HG02973 (cell line): ENCODE measurements at regions not wholly inside any gene's neighbourhood (a gene's known extent, or its start where the extent isn't known, plus 50 kb on each side); places are given as distances from the start of the nearest gene placed in this dataset.
"Not testable (repeated sequence)": the region's sequence is repeated elsewhere in the genome, so short reads cannot be mapped to it uniquely, and the experiment has no call there.

ENCODE experiments used
- ATAC-seq: cut with Tn5 transposase; IDR thresholded peaks from one replicate; pipeline ENCODE4 v1.9.1; 2021; ENCODE audit warnings: moderate library complexity; ENCODE audit not compliant: unreplicated experiment

DNA sequence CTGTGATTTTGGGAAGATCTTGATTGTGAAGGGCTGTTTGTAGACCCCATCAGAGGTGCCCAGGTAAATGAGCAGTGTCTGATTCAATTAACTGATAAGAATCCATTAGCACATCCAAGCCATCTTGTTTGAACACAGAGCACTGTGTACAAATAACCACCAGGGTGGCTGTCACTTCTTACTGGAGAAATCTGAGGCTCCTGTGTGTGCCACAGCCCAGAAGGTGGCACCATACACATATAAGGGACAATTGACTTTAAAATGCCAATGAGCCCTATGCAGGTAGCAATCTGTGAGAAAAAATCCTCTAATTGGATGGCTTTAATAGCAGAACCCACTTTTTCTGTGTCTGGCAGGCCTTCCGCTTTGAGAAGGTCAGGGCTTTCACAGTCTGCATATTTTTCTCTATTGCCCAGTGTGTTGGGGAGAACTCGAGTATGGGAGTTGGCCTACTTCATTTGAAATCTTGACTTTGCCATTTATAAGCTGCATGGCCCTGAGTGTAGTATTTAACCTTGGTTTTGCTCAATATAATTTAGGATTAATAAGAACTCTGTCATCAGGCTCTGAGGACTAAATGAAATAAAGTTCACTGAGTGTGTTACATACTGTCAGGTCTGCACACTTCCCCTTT is 517.4 kb downstream of the CCSER2 start:
- peak; percentile 44 for ATAC-seq

DNA sequence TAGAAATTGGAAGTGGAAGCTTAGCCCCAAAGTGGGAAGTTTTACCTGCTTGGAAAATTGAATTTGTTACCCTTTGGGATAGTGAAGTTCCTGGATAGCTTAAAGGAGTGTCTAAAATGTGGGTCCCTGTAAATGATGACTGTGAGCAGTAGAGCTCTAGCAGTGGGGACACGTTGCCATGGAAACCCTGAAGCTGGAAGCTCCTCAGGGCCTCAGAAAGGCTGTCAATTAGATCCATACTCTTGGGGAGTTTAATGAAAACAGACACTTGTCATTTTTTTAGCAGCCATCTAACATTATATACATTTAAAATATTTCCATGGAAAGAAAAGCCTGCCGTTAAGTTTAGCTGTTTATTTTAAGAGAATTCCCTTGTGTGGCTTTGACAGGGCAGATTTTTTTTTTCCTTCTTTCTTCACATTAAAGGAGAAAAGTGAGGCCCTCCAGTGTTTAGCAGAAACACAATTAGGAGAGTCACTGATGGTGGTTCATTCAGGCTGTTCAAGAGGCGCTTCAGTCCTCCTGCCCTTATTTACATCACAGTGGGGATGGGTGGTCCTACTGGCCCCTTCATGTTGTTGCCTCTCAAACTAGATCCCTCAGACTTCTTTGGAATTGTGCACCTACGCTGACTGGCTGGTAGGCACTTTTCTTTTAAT is 518.4 kb downstream of the CCSER2 start:
- no peak for ATAC-seq

DNA sequence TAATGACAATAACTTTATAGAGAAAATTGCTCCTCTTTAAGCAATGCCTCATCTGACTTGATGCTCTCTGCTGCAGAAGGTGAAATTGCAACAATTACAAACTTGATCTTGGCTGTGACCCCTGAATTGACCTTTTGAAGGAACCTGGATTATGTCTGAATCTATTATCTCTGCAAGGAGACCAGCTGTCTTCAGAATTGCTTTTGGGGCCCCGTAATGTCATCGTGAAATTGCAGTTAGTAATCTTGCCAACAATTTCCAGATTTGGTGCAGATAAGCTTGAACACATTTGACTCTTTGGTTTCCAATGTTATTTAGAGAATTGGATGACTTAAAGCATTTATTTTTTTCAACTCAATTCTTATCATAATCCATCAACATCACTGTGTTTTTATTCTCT is 520.6 kb downstream of the CCSER2 start:
- no peak for ATAC-seq

DNA sequence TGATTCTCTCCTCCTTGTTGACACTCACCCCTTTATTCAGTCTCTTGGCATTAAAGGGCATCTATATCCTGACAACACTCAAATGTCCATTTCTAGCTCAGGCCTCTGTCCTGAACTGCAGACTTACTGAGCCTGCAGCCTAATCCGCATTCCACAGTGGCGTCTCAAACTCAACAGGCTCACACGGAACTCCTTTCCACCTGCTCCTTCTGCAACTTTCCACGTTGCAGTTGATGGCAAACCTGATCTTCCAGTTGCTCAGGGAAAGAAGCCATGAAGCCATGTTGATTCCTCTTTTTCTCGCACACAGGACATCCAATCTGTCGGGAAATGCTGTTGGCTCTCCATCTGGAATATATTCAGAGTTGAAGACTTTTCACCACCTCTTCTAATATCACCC is 522.4 kb downstream of the CCSER2 start:
- no peak for ATAC-seq

DNA sequence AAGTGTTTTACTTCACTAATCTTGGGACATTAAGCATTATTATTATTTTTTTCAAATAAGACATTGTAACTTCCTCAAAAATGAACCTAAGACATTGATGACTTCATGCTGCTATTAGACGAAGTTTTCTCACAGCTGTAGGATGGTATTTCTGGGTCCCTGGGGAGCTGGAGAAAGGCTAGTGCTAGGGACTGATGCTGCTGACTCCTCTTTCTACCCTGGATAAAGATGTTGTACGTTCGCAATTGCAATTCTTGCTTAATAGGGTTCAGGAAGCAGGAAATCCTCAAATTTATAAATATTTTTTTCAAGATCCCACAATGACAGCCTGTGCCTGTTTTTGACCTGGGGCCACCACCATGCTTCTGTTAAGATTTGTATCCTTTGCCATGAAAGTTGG is 526.0 kb downstream of the CCSER2 start:
- ATAC-seq = no peak

DNA sequence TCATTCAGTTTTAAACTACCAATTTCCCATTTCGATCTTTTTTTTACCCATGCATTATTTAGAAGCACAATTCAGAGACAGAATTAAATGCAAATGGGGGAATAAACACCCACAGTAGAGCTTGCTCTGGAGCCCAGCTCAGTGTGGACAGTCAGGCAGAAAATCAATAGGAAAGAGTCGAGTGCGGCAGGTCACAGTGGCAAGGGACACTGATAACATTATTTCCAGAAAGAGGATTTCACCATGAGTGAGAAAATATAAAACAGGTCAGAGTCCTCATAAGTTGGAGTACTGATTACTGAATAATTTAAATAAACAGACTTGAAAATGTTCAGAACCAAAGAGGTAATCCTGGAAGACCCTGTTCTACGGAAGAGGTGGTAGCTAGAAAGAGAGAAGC is 532.5 kb downstream of the CCSER2 start:
- ATAC-seq = no peak

DNA sequence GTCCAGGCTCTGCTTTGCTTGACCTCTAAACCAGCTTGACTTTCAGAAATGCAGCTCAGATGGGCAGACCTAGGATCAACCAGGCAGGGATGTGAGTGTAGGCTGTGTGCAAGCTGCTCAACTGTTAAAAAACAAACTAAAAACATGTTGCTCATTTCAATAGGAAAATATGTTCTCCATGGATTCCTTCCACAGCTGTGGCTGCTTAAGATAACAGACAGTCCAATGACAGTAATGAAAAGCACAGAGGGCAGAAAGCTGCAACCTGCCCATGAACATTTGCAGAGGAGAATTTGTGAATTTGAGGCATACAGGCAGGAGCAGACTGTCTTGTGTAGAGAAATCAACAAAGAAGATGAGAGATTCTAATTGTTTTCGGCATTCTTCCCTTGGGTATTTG is 534.2 kb downstream of the CCSER2 start:
- ATAC-seq = no peak

DNA sequence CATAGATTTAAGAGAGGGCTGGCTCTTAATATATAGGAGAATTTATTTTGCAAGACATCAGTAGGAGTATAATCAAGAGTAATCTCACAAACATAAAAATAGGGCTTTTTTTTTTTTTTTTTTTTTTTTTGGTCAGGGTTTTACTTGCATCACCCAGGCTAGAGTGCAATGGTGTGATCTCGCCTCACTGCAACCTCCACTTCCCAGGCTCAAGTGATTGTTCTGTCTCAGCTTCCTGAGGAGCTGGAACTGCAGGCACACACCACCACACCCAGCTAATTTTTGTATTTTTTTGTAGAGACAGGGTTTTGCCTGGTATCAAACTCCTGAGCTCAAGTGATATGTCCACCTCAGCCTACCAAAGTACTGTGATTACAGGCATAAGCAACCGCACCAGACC is 535.3 kb downstream of the CCSER2 start:
- no peak for ATAC-seq

DNA sequence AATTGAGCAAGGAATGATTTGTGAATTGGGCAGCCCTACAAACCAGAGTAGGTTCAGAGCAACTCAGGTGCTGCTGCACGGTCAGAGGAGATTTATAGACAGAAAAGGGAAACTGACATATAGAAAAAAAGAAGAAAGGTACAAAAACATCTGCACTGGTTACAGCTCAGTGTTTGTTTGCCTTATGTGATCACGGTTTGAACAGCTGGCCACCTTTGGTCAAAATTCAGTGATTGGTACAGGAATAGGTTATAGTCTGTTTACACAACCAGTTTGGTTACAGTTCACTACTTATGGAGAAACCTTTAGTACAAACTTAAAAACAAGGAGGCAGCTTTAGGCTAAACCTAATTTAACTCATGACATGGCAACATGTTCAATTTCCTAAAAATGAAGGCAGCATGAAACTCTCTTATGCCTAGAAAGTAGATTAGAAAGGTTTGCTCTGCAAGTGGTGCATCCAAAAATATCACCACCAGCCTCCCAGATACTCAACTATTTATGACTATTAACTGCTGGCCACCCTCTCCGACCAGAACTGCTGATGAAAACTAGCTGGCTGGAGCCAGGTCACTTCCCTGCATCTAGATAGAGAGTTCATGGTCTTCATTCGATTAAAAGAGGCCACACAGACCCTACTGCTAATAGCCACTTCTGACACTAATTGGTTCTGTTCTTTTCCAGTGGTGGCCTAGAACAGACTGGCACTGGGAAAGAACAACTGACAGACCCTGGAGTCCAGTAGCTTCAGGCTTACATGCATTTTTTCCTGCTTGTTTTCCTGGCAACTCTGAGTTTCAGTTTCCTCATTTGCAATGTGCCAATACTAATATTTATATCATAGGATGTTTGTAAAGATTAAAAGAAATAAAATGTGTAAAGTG is 548.0 kb downstream of the CCSER2 start:
- ATAC-seq = no peak

GRCh38 chr10:84879991-84880390 is 551.6 kb downstream of the CCSER2 start:
- ATAC-seq = no peak

DNA sequence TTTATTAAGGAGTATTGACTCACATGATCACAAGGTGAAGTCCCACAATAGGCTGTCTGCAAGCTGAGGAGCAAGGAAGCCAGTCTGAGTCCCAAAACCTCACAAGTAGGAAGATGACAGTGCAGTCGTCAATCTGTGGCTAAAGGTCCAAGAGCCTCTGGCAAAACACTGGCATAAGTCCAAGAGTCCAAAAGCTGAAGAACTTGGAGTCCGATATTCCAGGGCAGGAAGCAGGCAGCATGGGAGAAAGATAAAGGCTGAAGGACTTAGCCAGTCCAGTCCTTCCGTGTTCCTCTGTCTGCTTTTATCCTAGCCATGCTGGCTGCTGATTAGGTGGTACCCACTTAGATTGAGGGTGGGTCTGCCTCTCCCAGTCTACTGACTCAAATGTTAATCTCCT is 553.3 kb downstream of the CCSER2 start:
- not testable (repeated sequence) for ATAC-seq

- ATAC-seq = no peak
Measured at GRCh38 chr10:84890706-84891105, 562.3 kb downstream of the CCSER2 start.

GRCh38 chr10:84891631-84892030 is 563.2 kb downstream of the CCSER2 start:
- no peak for ATAC-seq

- no peak for ATAC-seq
Measured at GRCh38 chr10:84895541-84895940, 567.2 kb downstream of the CCSER2 start.

GRCh38 chr10:84896909-84897308 is 568.5 kb downstream of the CCSER2 start:
- ATAC-seq = no peak

GRCh38 chr10:84899268-84899667 is 570.9 kb downstream of the CCSER2 start:
- ATAC-seq = no peak

DNA sequence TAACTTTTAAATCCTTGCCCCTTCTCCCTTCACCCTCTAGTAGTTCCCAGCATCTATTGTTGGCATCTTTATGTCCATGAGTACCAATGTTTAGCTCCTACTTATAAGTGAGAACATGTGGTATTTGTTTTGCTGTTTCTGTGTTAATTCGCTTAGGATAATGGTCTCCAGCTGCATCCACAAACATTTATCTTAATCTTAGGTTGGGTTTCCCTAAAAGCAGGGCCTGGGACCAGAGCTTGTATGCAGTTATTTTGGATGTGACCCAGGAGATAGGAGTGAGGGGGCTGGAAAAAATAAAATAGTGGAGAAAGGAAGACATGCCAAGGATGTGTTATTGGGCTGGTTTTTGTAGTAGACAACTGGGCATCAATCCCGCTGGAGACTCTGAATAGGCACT is 571.8 kb downstream of the CCSER2 start:
- no peak for ATAC-seq

DNA sequence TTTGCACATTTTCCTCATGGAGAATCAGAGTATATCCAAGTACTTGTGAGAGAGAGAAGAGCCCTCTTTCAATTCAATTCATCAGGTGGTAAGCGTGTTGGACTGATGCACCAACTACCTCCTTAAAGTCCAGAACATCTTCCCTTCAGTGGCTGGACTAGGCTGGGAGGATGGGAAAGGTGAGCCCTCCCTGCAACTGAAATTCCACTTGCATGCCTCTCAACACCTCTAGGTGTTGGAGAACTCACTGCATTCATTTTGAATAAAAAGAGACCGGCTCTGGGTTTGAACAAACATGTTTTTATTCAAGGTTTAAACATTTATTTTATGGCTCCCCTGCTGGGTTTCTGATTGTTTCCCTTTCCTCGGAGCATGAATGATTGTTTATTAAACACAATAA is 573.5 kb downstream of the CCSER2 start:
- no peak for ATAC-seq

DNA sequence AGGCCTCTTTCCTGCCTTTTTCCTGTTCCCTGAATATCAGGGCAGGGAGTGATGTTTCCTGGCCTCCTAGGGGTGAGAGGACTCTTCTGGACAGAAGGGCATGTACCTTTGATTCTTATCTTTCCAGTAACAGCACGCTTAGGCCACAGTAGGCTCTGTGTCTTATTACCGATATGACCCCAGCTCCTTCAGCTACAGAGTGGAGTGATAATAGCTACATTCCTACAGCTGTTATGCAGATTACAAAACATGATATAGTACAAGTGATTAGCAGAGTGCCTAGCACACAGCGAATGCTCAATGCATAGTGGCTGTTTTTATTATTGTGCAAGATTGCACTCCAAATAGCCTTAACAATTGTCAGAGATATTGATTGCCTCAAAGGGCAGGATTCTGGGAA is 574.2 kb downstream of the CCSER2 start:
- no peak for ATAC-seq

DNA sequence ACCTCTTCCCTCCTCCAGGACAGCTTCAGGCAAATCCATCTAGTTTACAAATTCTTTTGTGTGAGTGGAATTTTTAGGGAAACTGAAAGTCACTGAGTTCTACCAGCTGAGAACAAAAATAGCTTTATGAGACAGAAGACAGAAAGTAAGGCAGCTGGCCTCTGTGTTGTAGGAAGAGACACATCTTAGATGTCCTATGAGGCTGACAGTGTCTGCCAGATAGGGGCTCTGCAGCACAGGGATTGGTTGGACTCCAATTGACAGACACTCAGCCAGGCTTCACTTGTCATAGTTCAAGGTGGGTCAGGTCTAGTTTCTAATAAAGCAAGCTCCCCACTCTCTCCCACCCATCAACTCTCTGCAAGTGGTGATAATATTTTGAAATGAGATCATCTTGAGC is 574.9 kb downstream of the CCSER2 start:
- ATAC-seq = no peak

DNA sequence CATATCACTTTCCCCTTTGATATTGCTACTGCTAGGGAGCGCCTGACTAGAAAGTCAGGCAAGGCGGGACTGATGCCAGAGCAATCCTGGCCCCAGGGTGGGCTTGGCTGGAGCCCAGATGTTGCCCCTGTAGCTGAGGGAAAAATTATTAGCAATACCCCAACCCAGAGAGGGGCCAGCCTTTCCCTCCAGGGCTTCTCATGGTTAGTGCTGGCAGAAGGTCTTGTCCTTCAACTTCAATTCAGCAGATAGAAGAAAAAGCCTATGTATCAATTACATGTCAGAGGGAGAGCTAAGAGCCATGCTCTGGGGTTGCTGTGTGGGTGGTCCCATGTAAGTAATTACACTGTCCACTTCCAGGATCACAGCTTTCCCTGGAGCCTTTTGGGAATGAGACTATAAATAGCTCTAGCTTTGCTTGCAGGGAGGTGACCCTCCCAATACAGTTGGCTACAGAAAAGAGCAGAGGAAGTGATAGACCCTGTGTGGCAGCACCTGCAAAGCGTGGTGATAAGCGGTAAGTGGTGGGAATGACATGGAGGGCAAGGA is 579.1 kb downstream of the CCSER2 start:
- ATAC-seq = no peak

DNA sequence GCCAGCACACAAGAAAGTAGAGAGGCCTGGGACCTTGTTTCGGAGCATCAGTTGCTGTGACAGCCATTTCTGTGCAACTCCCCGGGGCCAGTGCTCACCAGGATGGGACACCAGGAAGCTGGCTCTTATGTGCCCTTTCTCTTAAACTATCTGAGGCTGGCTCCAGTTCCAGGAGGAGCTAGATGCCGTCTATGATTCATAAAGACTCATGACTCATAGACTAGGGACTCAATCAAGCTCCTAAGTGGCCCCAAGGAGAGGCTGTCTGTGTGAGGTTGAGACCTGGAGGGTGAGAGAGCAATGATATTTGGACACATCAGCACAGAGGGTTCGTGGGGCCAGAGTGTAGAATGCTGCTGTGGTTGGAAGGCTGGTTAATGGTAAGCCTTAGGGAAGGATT is 580.1 kb downstream of the CCSER2 start:
- no peak for ATAC-seq
